ENCODE measurements at regions not wholly inside any gene's neighbourhood (a gene's known extent, or its start where the extent isn't known, plus 50 kb on each side); places are given as distances from the start of the nearest gene placed in this dataset.

DNA sequence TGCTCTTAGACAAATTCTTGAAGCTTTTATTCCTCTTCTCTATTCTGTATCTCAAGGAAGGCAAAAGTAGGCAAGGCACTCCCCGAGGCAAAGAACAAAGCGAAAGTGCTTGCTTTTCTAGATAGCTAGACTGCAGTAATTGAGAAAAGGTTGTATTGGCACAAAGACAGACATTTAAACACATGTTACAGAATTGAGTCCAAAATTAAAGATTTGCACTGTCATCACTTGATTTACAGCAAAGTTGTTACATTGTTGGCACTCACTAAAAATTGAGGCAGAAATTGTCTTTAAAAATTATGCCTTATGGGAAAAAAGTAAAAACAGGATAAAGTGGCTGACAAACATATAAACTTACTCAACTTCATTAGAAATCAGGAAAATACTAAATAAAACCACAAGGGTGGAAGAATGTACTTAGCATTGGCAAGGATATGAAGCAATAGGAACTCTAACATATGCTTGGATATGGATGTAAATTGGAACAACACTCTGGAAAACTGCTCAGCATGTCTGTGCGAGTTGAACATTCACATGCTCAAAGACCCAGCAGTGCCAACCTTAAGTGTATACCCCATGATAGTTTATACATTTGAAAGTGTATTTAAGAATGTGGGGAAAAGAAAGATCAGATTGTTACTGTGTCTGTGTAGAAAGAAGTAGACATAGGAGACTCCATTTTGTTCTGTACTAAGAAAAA is 491.3 kb downstream of the GLRX3 start:
- TF ChIP-seq, protein P1, sequence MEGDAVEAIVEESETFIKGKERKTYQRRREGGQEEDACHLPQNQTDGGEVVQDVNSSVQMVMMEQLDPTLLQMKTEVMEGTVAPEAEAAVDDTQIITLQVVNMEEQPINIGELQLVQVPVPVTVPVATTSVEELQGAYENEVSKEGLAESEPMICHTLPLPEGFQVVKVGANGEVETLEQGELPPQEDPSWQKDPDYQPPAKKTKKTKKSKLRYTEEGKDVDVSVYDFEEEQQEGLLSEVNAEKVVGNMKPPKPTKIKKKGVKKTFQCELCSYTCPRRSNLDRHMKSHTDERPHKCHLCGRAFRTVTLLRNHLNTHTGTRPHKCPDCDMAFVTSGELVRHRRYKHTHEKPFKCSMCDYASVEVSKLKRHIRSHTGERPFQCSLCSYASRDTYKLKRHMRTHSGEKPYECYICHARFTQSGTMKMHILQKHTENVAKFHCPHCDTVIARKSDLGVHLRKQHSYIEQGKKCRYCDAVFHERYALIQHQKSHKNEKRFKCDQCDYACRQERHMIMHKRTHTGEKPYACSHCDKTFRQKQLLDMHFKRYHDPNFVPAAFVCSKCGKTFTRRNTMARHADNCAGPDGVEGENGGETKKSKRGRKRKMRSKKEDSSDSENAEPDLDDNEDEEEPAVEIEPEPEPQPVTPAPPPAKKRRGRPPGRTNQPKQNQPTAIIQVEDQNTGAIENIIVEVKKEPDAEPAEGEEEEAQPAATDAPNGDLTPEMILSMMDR (conservative IDR thresholded peaks at IDR 0.05; ENCODE audit: low read depth, low read length) = no peak
- no peak for DNase-seq (ENCODE audit: low read depth)
- H3K4me3 ChIP-seq (ENCODE audit: low read depth, low read length) = no peak overlapping the region

DNA sequence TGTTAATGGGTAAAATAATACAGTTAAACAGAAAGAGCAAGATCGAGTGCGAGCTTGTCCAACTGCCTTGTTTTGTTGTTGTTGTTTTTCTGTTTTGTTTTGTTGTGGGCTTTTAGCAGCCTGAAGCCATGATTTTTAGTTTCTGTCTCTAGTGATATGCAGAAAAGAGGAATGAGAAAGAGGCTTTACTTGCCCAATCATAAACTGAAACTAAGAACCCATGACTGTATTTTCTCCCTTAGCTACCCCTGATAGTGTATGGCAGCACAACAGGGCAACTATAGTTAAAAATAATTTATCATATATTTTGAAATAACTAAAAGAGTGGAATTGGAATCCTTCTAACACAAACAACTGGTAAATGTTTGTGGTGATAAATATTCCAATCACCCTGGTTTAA is 493.9 kb downstream of the GLRX3 start:
- TF ChIP-seq, protein P1 (conservative IDR thresholded peaks at IDR 0.05; ENCODE audit: low read depth, low read length) = no peak
- no peak overlapping the region for H3K4me3 ChIP-seq (ENCODE audit: low read depth, low read length)
- no peak for DNase-seq (ENCODE audit: low read depth)

DNA sequence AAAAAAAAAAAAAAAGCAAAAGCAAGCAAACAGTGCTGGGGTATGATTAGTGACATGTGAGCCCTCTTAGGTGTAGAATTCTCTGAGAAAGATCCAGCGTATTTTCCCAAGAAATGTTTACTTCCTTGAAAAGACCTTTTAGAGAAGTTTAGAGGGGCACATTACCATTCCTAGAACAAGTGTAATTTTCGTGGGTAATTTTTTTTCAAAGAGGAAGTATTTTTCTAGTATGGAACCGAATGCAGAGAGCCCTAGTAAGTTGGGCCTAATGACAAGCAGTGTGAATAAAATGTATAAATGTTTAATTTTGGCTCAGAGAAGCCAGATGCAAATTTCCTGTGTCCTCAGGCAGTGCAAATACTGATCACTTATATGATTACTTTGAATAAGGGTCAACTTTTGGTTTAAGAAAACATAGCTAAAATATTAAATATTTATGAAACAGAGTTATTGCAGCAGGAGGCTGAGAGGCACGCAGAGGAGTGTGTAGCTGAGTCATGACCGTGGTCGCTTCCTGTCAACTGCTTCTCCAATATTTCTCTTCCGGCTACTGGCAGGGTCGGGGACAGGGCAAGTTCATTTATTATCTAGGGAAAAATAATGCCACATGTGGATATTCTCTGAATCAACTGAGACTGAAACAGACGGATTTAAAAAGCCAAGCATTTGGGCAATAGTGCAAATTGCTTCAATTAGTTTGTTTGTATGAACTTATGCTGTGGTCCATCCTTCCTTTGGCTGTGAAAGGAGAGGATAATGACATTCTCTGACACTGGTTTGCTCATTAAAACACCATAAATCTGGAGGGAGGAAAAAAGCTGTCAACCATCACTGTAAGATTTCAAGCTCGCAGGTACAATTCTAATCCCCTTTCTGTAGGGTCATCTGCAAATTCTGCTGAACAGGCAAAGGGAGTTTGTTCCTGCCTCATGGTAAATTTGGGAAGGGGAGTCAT is 495.2 kb downstream of the GLRX3 start:
- no peak for DNase-seq (ENCODE audit: low read depth)

DNA sequence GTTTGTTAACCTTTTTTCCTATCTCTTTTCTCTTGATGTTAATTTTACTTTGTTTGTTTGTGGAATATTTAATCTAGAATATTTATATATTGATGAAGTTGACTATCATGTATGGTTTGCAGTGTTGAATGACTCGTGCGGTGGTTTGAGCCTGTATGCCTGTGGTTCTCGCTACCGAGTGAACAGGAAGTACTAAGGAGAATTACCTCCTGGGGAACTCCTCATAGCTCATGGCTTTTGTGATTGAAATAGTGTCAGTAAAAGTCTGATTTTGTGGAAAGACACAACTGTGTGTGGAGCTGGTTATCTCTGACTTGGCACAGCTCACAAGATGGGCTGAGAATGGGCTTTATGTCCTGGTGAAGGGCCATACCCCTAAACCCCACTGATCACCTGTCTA is 498.6 kb downstream of the GLRX3 start:
- no peak overlapping the region for H3K4me3 ChIP-seq (ENCODE audit: low read depth, low read length)
- DNase-seq (ENCODE audit: low read depth) = no peak
- TF ChIP-seq, protein P1 (conservative IDR thresholded peaks at IDR 0.05; ENCODE audit: low read depth, low read length) = no peak

More for the DNA sequence above, 495.2 kb downstream of the GLRX3 start:
- H3K4me3 ChIP-seq (ENCODE audit: low read depth, low read length) = no peak overlapping the region
- TF ChIP-seq, protein P1 (conservative IDR thresholded peaks at IDR 0.05; ENCODE audit: low read depth, low read length) = no peak

DNA sequence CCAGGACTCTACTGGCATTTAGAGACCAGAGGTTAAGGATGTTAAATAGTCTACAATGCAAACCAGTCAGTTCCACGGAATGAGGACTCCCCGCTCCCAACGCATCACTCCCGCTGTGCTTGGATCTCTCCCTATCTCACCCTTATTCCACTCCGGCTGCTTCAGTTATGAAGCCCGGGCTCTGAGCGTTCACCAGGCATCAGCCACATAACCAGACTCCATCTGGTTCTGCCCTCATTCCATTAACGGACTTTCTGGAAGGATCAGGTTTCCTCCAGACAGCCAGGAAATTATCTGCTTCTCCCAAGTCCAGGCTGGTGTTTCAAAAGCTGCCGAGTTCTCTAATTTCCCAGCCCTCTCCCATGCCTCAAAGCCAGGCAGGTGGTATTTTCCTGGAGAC is 499.3 kb downstream of the GLRX3 start:
- no peak overlapping the region for H3K4me3 ChIP-seq (ENCODE audit: low read depth, low read length)
- no peak for DNase-seq (ENCODE audit: low read depth)
- TF ChIP-seq, protein P1 (conservative IDR thresholded peaks at IDR 0.05; ENCODE audit: low read depth, low read length) = no peak

DNA sequence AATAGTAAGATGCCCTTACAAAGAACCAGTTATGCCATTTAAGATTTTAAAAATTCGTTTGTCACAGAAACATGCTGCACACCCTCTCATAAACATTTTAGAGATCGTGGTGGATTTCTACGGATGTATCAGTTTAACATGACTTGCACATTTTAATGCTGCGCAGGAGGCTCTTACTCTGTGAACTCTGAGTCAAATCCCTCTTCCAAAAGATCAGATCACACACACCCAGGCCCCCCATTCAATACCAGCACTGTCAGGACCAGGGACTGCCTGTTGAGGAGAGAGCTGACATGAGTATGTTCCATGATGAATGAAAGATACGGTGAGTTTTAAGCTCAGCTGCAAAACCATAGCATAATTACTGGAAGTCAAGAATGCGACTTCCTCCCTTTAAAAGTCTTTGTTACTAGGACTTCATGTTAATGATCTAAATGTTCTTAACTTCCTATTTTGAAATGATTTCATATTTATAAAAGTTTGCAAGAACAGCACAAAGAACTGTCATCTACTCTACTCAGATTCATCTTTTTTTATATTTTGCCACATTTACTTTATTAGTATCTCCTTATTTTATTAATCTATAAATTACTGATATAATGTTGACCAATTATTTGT is 500.2 kb downstream of the GLRX3 start:
- TF ChIP-seq, protein P1 (conservative IDR thresholded peaks at IDR 0.05; ENCODE audit: low read depth, low read length) = no peak
- no peak for DNase-seq (ENCODE audit: low read depth)
- H3K4me3 ChIP-seq (ENCODE audit: low read depth, low read length) = no peak overlapping the region

Measured in epithelial cell of proximal tubule (primary cell).